ENCODE measurements at regions not wholly inside any gene's neighbourhood (a gene's known extent, or its start where the extent isn't known, plus 50 kb on each side); places are given as distances from the start of the nearest gene placed in this dataset.

GRCh38 chr6:169158691-169159090 lies 95.0 kb downstream of the THBS2 start:
- Mint-ChIP-seq H3K27me3 (ENCODE audit: insufficient read depth) (peaks cover 2% of the 10 kb centered on the region), H3K36me3 (ENCODE audit: low read depth) (peaks cover 51% of the 10 kb centered on the region), H3K9me3 (no peaks in the 10 kb centered on the region; the same call in 1 of the 2 replicates), H3K4me3 (no peak overlapping the region), H3K27ac (no peak overlapping the region), H3K4me1 (ENCODE audit: low read depth) (peaks cover 27% of the 10 kb centered on the region)
- TF ChIP-seq CTCF (IDR thresholded peaks at IDR 0.05): no peak
- DNase-seq: no peak

- H3K9me3 Mint-ChIP-seq: no peaks in the 10 kb centered on the region; the same call in 1 of the 2 replicates
- peak overlapping the region; percentile 40; the same call in 1 of the 2 replicates for H3K27ac Mint-ChIP-seq
- H3K27me3 Mint-ChIP-seq (ENCODE audit: insufficient read depth): peaks cover 2% of the 10 kb centered on the region
- H3K36me3 Mint-ChIP-seq (ENCODE audit: low read depth): peaks cover 51% of the 10 kb centered on the region
- no peak for DNase-seq
- H3K4me1 Mint-ChIP-seq (ENCODE audit: low read depth): peaks cover 22% of the 10 kb centered on the region
- no peak overlapping the region for H3K4me3 Mint-ChIP-seq
- no peak for TF ChIP-seq CTCF (IDR thresholded peaks at IDR 0.05)
Observed at GRCh38 chr6:169158174-169158573, 95.5 kb downstream of the THBS2 start.

GRCh38 chr6:169157197-169158148 lies 96.2 kb downstream of the THBS2 start:
- no peak for DNase-seq
- Mint-ChIP-seq H3K36me3 (ENCODE audit: low read depth) (peaks cover 47% of the 10 kb centered on the region), H3K27me3 (ENCODE audit: insufficient read depth) (no peaks in the 10 kb centered on the region; the same call in none of the 2 replicates), H3K27ac (0 out of 2 replicates have a peak overlapping the region, but pooled peaks have one; percentile 4), H3K4me3 (no peak overlapping the region), H3K4me1 (ENCODE audit: low read depth) (peaks cover 15% of the 10 kb centered on the region), H3K9me3 (no peaks in the 10 kb centered on the region; the same call in 1 of the 2 replicates)
- TF ChIP-seq CTCF (IDR thresholded peaks at IDR 0.05): no peak

- Mint-ChIP-seq H3K27ac (no peak overlapping the region), H3K4me3 (no peak overlapping the region), H3K9me3 (no peaks in the 10 kb centered on the region; the same call in 1 of the 2 replicates), H3K36me3 (ENCODE audit: low read depth) (peaks cover 42% of the 10 kb centered on the region), H3K4me1 (ENCODE audit: low read depth) (peaks cover 8% of the 10 kb centered on the region), H3K27me3 (ENCODE audit: insufficient read depth) (no peaks in the 10 kb centered on the region; the same call in none of the 2 replicates)
- TF ChIP-seq CTCF (IDR thresholded peaks at IDR 0.05): no peak
- DNase-seq: no peak
Observed at GRCh38 chr6:169156793-169157147, 96.9 kb downstream of the THBS2 start.

GRCh38 chr6:169156108-169156792 lies 97.4 kb downstream of the THBS2 start:
- Mint-ChIP-seq H3K4me3 (no peak overlapping the region), H3K27me3 (ENCODE audit: insufficient read depth) (peaks cover 1% of the 10 kb centered on the region), H3K27ac (peak overlapping the region; percentile 20; the same call in 1 of the 2 replicates), H3K36me3 (ENCODE audit: low read depth) (peaks cover 37% of the 10 kb centered on the region), H3K9me3 (no peaks in the 10 kb centered on the region; the same call in 1 of the 2 replicates), H3K4me1 (ENCODE audit: low read depth) (peaks cover 3% of the 10 kb centered on the region)
- DNase-seq: no peak
- TF ChIP-seq CTCF (IDR thresholded peaks at IDR 0.05): no peak

All from HFFc6 (cell line).